H1 (cell line): ENCODE measurements at regions not wholly inside any gene's neighbourhood (a gene's known extent, or its start where the extent isn't known, plus 50 kb on each side); places are given as distances from the start of the nearest gene placed in this dataset.

Experiments
- CTCF ChIA-PET: fragments of 300-600 bp; sonication (Branson Sonifier 250); formaldehyde crosslinking; loops from one replicate; lab custom pipeline; 2021; ENCODE audit not compliant: partially characterized antibody; lab: Charles Lee
- POLR2A ChIA-PET: fragments of 300-600 bp; sonication (Branson Sonifier 250); formaldehyde crosslinking; loops from one replicate; lab custom pipeline; 2021; ENCODE audit warnings: inconsistent platforms; ENCODE audit not compliant: partially characterized antibody; lab: Charles Lee
- DNase-seq, 2 experiments: peaks; one replicate each; pipeline versions ENCODE4 v3.0.0 to v3.0.0-alpha.2; 2010 to 2022; ENCODE audit warnings: low spot score in 2 of 2, low read depth in 1 of 2, mixed read lengths in 1 of 2
- FAIRE-seq: peaks from 2 replicates; lab custom pipeline; 2011; peaks lifted over from hg19 to GRCh38; lab: Jason Lieb, UNC
- H2AFZ ChIP-seq: 2 replicates; pipeline ENCODE4 v1.8.1; 2012; ENCODE audit warnings: low read length, inconsistent platforms
- H2AK5ac ChIP-seq: 2 replicates; pipeline ENCODE4 v1.6.1; 2013; ENCODE audit warnings: low read depth, low read length
- H2BK120ac ChIP-seq: replicated peaks from 2 replicates; pipeline ENCODE3; 2013; ENCODE audit warnings: low read depth, low read length, inconsistent platforms
- H2BK12ac ChIP-seq: 2 replicates; pipeline ENCODE4 v1.6.1; 2013; ENCODE audit warnings: low read depth, low read length
- H2BK15ac ChIP-seq: 2 replicates; pipeline ENCODE4 v1.6.1; 2013; ENCODE audit warnings: low read length
- H2BK20ac ChIP-seq: 2 replicates; pipeline ENCODE4 v1.6.1; 2013; ENCODE audit warnings: low read length
- H2BK5ac ChIP-seq: 2 replicates; pipeline ENCODE4 v1.6.1; 2013; ENCODE audit warnings: low read depth, low read length
- H3K14ac ChIP-seq: 2 replicates; pipeline ENCODE4 v1.6.1; 2013; ENCODE audit warnings: inconsistent platforms; ENCODE audit not compliant: insufficient read length
- H3K18ac ChIP-seq: 2 replicates; pipeline ENCODE4 v1.6.1; 2013; ENCODE audit warnings: low read length; ENCODE audit errors: extremely low read depth
- H3K23ac ChIP-seq: 2 replicates; pipeline ENCODE4 v1.6.1; 2013; ENCODE audit warnings: inconsistent platforms; ENCODE audit not compliant: insufficient read length
- H3K23me2 ChIP-seq: 2 replicates; pipeline ENCODE4 v1.6.1; 2013; ENCODE audit warnings: low read depth, low read length
- H3K27ac ChIP-seq: 2 replicates; pipeline ENCODE4 v1.6.1; 2011; ENCODE audit warnings: low read depth, low read length, inconsistent platforms
- H3K27me3 ChIP-seq, 4 experiments: replicated peaks in 1 of 4; 1 replicate in 1 of 4; 2 replicates in 3 of 4; pipeline versions ENCODE4 v1.6.1 to v1.8.1; 2011 to 2013; ENCODE audit warnings: low read length in 3 of 4, mild to moderate bottlenecking in 3 of 4, inconsistent platforms in 2 of 4, mixed read lengths in 2 of 4, moderate library complexity in 1 of 4; ENCODE audit not compliant: control insufficient read depth in 3 of 4, insufficient read depth in 3 of 4; ENCODE audit errors: extremely low read depth in 1 of 4
- H3K36me3 ChIP-seq, 4 experiments: 2 replicates each; pipeline versions ENCODE4 v1.6.1 to v1.8.1; 2011 to 2013; ENCODE audit warnings: mild to moderate bottlenecking in 4 of 4, low read length in 3 of 4, moderate library complexity in 2 of 4, control low read depth in 1 of 4, inconsistent platforms in 1 of 4; ENCODE audit not compliant: insufficient read depth in 4 of 4, control insufficient read depth in 2 of 4
- H3K4ac ChIP-seq: replicated peaks from 2 replicates; pipeline ENCODE3; 2013; ENCODE audit warnings: low read length, low read depth, mixed read lengths, inconsistent platforms; ENCODE audit not compliant: insufficient read length
- H3K4me1 ChIP-seq, 4 experiments: replicated peaks in 1 of 4; 1 replicate in 1 of 4; 2 replicates in 3 of 4; pipeline versions ENCODE4 v1.6.1 to v1.8.1; 2011 to 2013; ENCODE audit warnings: low read length in 3 of 4, inconsistent platforms in 2 of 4, mixed read lengths in 1 of 4; ENCODE audit not compliant: insufficient read depth in 4 of 4, control insufficient read depth in 3 of 4
- H3K4me2 ChIP-seq, 2 experiments: 2 replicates each; pipeline versions ENCODE4 v1.6.1 to v1.8.1; 2011 to 2013; ENCODE audit warnings: low read depth in 2 of 2, low read length in 2 of 2, control low read depth in 1 of 2, inconsistent platforms in 1 of 2, mild to moderate bottlenecking in 1 of 2; ENCODE audit not compliant: insufficient read depth in 1 of 2
- H3K4me3 ChIP-seq, 4 experiments: fragments of 200-600, 300-600 bp in 1 of 4; sonication (generic), shearing (Covaris generic), sonication (Bioruptor Twin) in 1 of 4; 2 replicates each; pipeline versions ENCODE4 v1.5.1 to v1.8.1; 2011 to 2016; ENCODE audit warnings: low read length in 4 of 4, low read depth in 3 of 4, control low read depth in 2 of 4, inconsistent platforms in 2 of 4, mild to moderate bottlenecking in 2 of 4, mixed read lengths in 1 of 4, moderate library complexity in 1 of 4; ENCODE audit not compliant: insufficient read depth in 2 of 4; ENCODE audit errors: extremely low read depth in 1 of 4
- H3K56ac ChIP-seq: replicated peaks from 2 replicates; pipeline ENCODE3; 2013; ENCODE audit warnings: low read depth, mild to moderate bottlenecking, mixed read lengths, low read length, inconsistent platforms; ENCODE audit not compliant: insufficient read length
- H3K79me1 ChIP-seq: 2 replicates; pipeline ENCODE4 v1.6.1; 2013; ENCODE audit warnings: low read depth, low read length, control low read depth
- H3K79me2 ChIP-seq, 2 experiments: 2 replicates each; pipeline versions ENCODE4 v1.6.1 to v1.8.1; 2012 to 2013; ENCODE audit warnings: low read length in 2 of 2, mild to moderate bottlenecking in 2 of 2, inconsistent platforms in 1 of 2; ENCODE audit not compliant: insufficient read depth in 2 of 2, control insufficient read depth in 1 of 2
- H3K9ac ChIP-seq, 4 experiments: replicated peaks in 1 of 4; 1 replicate in 1 of 4; 2 replicates in 3 of 4; pipeline versions ENCODE4 v1.6.1 to v1.8.1; 2011 to 2013; ENCODE audit warnings: low read depth in 3 of 4, low read length in 3 of 4, control low read depth in 2 of 4, mild to moderate bottlenecking in 2 of 4, moderate library complexity in 2 of 4, inconsistent platforms in 1 of 4; ENCODE audit errors: extremely low read depth in 1 of 4
- H3K9me3 ChIP-seq, 2 experiments: 2 replicates each; pipeline versions ENCODE4 v1.6.1 to v1.8.1; 2012 to 2013; ENCODE audit warnings: mild to moderate bottlenecking in 2 of 2, moderate library complexity in 2 of 2, control low read depth in 1 of 2, inconsistent platforms in 1 of 2, low read depth in 1 of 2, low read length in 1 of 2, mixed read lengths in 1 of 2; ENCODE audit not compliant: insufficient read depth in 2 of 2
- H4K20me1 ChIP-seq, 2 experiments: replicated peaks in 1 of 2; 2 replicates each; pipeline versions ENCODE3 to v1.8.1; 2011 to 2013; ENCODE audit warnings: inconsistent platforms in 2 of 2, low read length in 2 of 2, mild to moderate bottlenecking in 1 of 2; ENCODE audit not compliant: insufficient read depth in 2 of 2, control insufficient read depth in 1 of 2
- H4K5ac ChIP-seq: 2 replicates; pipeline ENCODE4 v1.6.1; 2013; ENCODE audit warnings: low read length, low read depth, mixed read lengths, inconsistent platforms; ENCODE audit not compliant: insufficient read length
- H4K8ac ChIP-seq: 2 replicates; pipeline ENCODE4 v1.8.0; 2013; ENCODE audit warnings: mild to moderate bottlenecking, moderate library complexity, low read length, inconsistent platforms; ENCODE audit not compliant: insufficient read depth; ENCODE audit errors: extremely low read depth
- H4K91ac ChIP-seq: replicated peaks from 2 replicates; pipeline ENCODE3; 2013; ENCODE audit warnings: low read length, mixed read lengths, inconsistent platforms; ENCODE audit not compliant: insufficient read length
- ASH2L ChIP-seq: fragments of 200-600, 300-600 bp; sonication (generic); IDR thresholded peaks from one replicate; pipeline ENCODE4 v1.7.1; 2017; ENCODE audit warnings: low read length
- BRCA1 ChIP-seq: IDR thresholded peaks from 2 replicates; pipeline ENCODE4 v1.6.1; 2012; ENCODE audit warnings: low read depth, low read length, improper control_type of control experiment
- CBX5 ChIP-seq: fragments of 300-800, 300-1000 bp; sonication (generic); IDR thresholded peaks from 2 replicates; pipeline ENCODE4 v1.7.1; 2016; ENCODE audit warnings: antibody characterized with exemption, low read length, low read depth
- CTBP2 ChIP-seq: IDR thresholded peaks from 2 replicates; pipeline ENCODE4 v1.7.0; 2011; ENCODE audit warnings: borderline replicate concordance, mild to moderate bottlenecking, moderate library complexity, mixed read lengths, low read length; ENCODE audit not compliant: insufficient read depth, insufficient read length
- EP300 ChIP-seq, 2 experiments: IDR thresholded peaks; 1 replicate in 1 of 2; 2 replicates in 1 of 2; pipeline ENCODE4 v1.6.1; 2011 to 2012; ENCODE audit warnings: low read depth in 2 of 2, low read length in 2 of 2, mild to moderate bottlenecking in 2 of 2, borderline replicate concordance in 1 of 2, inconsistent platforms in 1 of 2, moderate library complexity in 1 of 2
- GABPA ChIP-seq: IDR thresholded peaks from 2 replicates; pipeline ENCODE4 v1.6.1; 2011; ENCODE audit warnings: mild to moderate bottlenecking, low read length, moderate library complexity, borderline replicate concordance; ENCODE audit not compliant: insufficient read depth
- KDM5A ChIP-seq: fragments of 200-600 bp; IDR thresholded peaks from 2 replicates; pipeline ENCODE4 v1.7.1; 2012; ENCODE audit warnings: mild to moderate bottlenecking, low read length, inconsistent platforms, mixed read lengths
- RAD21 ChIP-seq, 2 experiments: IDR thresholded peaks in 1 of 2; conservative IDR thresholded peaks in 1 of 2; 2 replicates each; pipeline ENCODE4 v1.6.1; 2011; ENCODE audit warnings: low read depth in 2 of 2, low read length in 2 of 2, improper control_type of control experiment in 1 of 2, inconsistent platforms in 1 of 2, mild to moderate bottlenecking in 1 of 2, moderate library complexity in 1 of 2
- RBBP5 ChIP-seq: IDR thresholded peaks from 2 replicates; pipeline ENCODE4 v1.7.1; 2012; ENCODE audit warnings: low read depth, mild to moderate bottlenecking, inconsistent platforms, low read length, moderate library complexity, borderline replicate concordance
- RFX5 ChIP-seq: IDR thresholded peaks from 2 replicates; pipeline ENCODE4 v1.6.1; 2011; ENCODE audit warnings: low read depth, low read length, improper control_type of control experiment, borderline replicate concordance
- TAF1 ChIP-seq: IDR thresholded peaks from 2 replicates; pipeline ENCODE4 v1.6.1; 2011; ENCODE audit warnings: mild to moderate bottlenecking, low read depth, low read length
- TAF7 ChIP-seq: optimal IDR thresholded peaks from 2 replicates; pipeline ENCODE3; 2011; ENCODE audit warnings: low read depth, mild to moderate bottlenecking, inconsistent platforms, low read length, moderate library complexity, borderline replicate concordance
- WGBS, 2 experiments: shearing (Covaris generic) in 1 of 2; methylation state at CpG; one replicate each; pipeline versions ENCODE4 v1.1.6 to v1.1.7; 2013 to 2015; ENCODE audit warnings: low lambda C conversion rate in 2 of 2, mixed read lengths in 2 of 2, inconsistent platforms in 1 of 2, low coverage in 1 of 2, missing lambda C conversion rate in 1 of 2; ENCODE audit not compliant: insufficient replicate concordance in 2 of 2, insufficient coverage in 1 of 2, insufficient read length in 1 of 2; ENCODE audit errors: extremely low coverage in 1 of 2, missing lambda C conversion rate in 1 of 2; 5-methylcytosine and 5-hydroxymethylcytosine counted together
- TF ChIP-seq, protein P1 (sequence below): IDR thresholded peaks from 2 replicates; pipeline ENCODE4 v1.6.1; 2011; ENCODE audit warnings: low read depth, mild to moderate bottlenecking, low read length; ENCODE audit not compliant: insufficient read depth

GRCh38 chr17:53316073-53316472, 506.7 kb upstream of the KIF2B start:
- H3K27me3 ChIP-seq = no peaks in the 10 kb centered on the region
- CTCF ChIA-PET = no interaction called here
- H3K4me2 ChIP-seq = no peak overlapping the region
- H3K9ac ChIP-seq = no peak overlapping the region
- H4K5ac ChIP-seq = no peak overlapping the region
- H2AFZ ChIP-seq = no peak overlapping the region
- H2AK5ac ChIP-seq = no peak overlapping the region
- no peak overlapping the region for H3K18ac ChIP-seq
- no peak overlapping the region for H2BK15ac ChIP-seq
- no peak overlapping the region for H3K14ac ChIP-seq
- no peak overlapping the region for H3K27ac ChIP-seq
- no peak overlapping the region for H3K23ac ChIP-seq
- H4K8ac ChIP-seq = no peak overlapping the region
- DNase-seq (no peak), FAIRE-seq (no peak)
- no peak overlapping the region for H2BK20ac ChIP-seq
- WGBS, 2 experiments = 94% methylated on average over 5 of the region's 5 CpGs; no CpG with 5 or more reads in 1 of the 2 experiments
- no peak overlapping the region for H2BK12ac ChIP-seq
- H3K79me1 ChIP-seq = no peaks in the 10 kb centered on the region
- no peak overlapping the region for H3K56ac ChIP-seq
- H3K4me3 ChIP-seq = no peak overlapping the region
- no peaks in the 10 kb centered on the region for H4K20me1 ChIP-seq
- no peak overlapping the region for H3K4ac ChIP-seq
- H3K23me2 ChIP-seq = no peaks in the 10 kb centered on the region
- no peaks in the 10 kb centered on the region for H3K36me3 ChIP-seq
- POLR2A ChIA-PET = no interaction called here
- H3K79me2 ChIP-seq = no peaks in the 10 kb centered on the region
- H3K9me3 ChIP-seq = peaks cover 2 to 6% of the 10 kb centered on the region in 2 experiments; a peak in 2 of 4 replicates
- H2BK120ac ChIP-seq = no peak overlapping the region
- H4K91ac ChIP-seq = no peak overlapping the region
- H2BK5ac ChIP-seq = no peak overlapping the region
- H3K4me1 ChIP-seq = no peaks in the 10 kb centered on the region
- no peak for TF ChIP-seq CBX5
- no peak for TF ChIP-seq TAF1
- no peak for TF ChIP-seq CTBP2
- TF ChIP-seq EP300 (IDR thresholded peaks at IDR 0.05; ENCODE audit: borderline replicate concordance in 1 of 2, low read depth in 2 of 2, low read length in 2 of 2) = no peak
- no peak for TF ChIP-seq ASH2L
- TF ChIP-seq, protein P1, sequence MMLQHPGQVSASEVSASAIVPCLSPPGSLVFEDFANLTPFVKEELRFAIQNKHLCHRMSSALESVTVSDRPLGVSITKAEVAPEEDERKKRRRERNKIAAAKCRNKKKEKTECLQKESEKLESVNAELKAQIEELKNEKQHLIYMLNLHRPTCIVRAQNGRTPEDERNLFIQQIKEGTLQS = no peak
- no peak for TF ChIP-seq RAD21 (IDR thresholded peaks at IDR 0.05 in 1 of 2, conservative IDR thresholded peaks at IDR 0.05 in 1 of 2; ENCODE audit: low read depth in 2 of 2, low read length in 2 of 2)
- TF ChIP-seq RFX5 = no peak
- TF ChIP-seq KDM5A = no peak
- TF ChIP-seq TAF7 = no peak
- TF ChIP-seq GABPA = no peak
- TF ChIP-seq BRCA1 = no peak
- no peak for TF ChIP-seq RBBP5
